ENCODE measurements at regions not wholly inside any gene's neighbourhood (a gene's known extent, or its start where the extent isn't known, plus 50 kb on each side); places are given as distances from the start of the nearest gene placed in this dataset.

DNA sequence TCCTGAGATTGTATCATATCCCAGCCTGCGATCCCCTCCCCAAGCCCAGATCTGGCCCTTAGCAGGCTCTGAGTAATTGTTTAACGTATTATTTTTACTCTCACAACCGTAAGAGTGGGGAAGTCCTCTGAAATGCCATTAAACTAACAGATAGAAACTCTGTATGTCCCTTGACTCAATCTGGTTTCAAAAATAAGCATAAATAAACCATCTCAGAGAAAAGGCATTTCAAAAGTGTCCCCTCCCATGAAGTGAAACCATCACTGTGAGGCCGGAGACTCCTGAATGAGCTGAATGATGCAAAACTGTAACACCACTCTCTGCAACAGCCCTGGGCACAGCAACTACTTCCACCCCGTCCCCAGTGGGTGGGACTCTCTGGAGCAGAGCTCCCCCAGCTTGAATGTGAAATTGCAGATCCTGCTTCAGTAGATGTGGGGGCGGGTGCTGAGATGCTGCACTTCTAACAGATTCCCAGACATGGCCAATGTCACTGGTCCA lies 104.1 kb downstream of the SYF2 start:
- Histone ChIP-seq H3K27ac (ENCODE audit: low read depth, low read length) (no peak overlapping the region), H3K27me3 (ENCODE audit: insufficient read depth, low read length, poor library complexity, severe bottlenecking) (no peaks in the 10 kb centered on the region), H3K9me3 (ENCODE audit: low read length) (no peaks in the 10 kb centered on the region), H3K4me3 (ENCODE audit: low read length) (no peak overlapping the region), H3K4me1 (ENCODE audit: insufficient read depth, low read length) (no peaks in the 10 kb centered on the region), H3K36me3 (ENCODE audit: insufficient read depth, low read length) (no peaks in the 10 kb centered on the region)
- H3K36me3 Mint-ChIP-seq = no peaks in the 10 kb centered on the region
- CTCF ChIA-PET = interaction anchor here (0.7 kb wide), 1 partner anchor 20 kb away, joined by 3 read pairs; no protein-coding TSS in a partner anchor
- no peak for DNase-seq
- no peak overlapping the region for H3K4me3 Mint-ChIP-seq
- POLR2A ChIA-PET = no interaction called here
- peaks cover 4 to 9% of the 10 kb centered on the region in 2 donors for H3K27me3 Mint-ChIP-seq
- no peaks in the 10 kb centered on the region for H3K9me3 Mint-ChIP-seq
- H3K27ac Mint-ChIP-seq = peak overlapping the region in 1 of 8 donors; percentile 33
- H3K4me1 Mint-ChIP-seq = peaks cover 0 to 8% (median 0%) of the 10 kb centered on the region in 3 donors

DNA sequence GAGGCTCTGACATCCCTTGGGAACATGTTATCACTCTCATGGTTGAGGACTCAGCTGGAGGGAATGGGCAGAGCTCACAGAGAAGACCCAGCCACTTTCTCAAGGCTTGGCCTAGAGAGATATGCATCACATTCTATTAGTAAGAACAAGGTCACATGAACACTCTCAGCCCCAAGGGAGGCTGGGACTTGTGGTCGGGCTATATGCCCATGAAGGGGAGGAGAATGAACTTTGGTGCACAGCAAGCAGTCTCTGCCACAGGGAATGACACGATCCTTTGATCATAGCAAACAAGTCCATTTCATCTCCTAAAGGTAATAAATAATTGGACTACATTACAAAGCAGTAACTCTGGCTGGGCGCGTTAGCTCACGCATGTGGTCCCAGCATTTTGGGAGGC lies 105.7 kb downstream of the SYF2 start:
- Histone ChIP-seq H3K4me3 (ENCODE audit: low read length) (no peak overlapping the region), H3K27ac (ENCODE audit: low read depth, low read length) (no peak overlapping the region), H3K9me3 (ENCODE audit: low read length) (no peaks in the 10 kb centered on the region), H3K4me1 (ENCODE audit: insufficient read depth, low read length) (no peaks in the 10 kb centered on the region), H3K36me3 (ENCODE audit: insufficient read depth, low read length) (no peaks in the 10 kb centered on the region), H3K27me3 (ENCODE audit: insufficient read depth, low read length, poor library complexity, severe bottlenecking) (no peaks in the 10 kb centered on the region)
- POLR2A ChIA-PET = no interaction called here
- peaks cover 0 to 8% (median 0%) of the 10 kb centered on the region in 3 donors for H3K4me1 Mint-ChIP-seq
- no peaks in the 10 kb centered on the region for H3K36me3 Mint-ChIP-seq
- H3K27ac Mint-ChIP-seq = peak overlapping the region in 1 of 8 donors; percentile 63
- H3K27me3 Mint-ChIP-seq = peaks cover 0 to 6% of the 10 kb centered on the region in 2 donors
- no peak overlapping the region for H3K4me3 Mint-ChIP-seq
- no peak for DNase-seq
- CTCF ChIA-PET = no interaction called here
- no peaks in the 10 kb centered on the region for H3K9me3 Mint-ChIP-seq

DNA sequence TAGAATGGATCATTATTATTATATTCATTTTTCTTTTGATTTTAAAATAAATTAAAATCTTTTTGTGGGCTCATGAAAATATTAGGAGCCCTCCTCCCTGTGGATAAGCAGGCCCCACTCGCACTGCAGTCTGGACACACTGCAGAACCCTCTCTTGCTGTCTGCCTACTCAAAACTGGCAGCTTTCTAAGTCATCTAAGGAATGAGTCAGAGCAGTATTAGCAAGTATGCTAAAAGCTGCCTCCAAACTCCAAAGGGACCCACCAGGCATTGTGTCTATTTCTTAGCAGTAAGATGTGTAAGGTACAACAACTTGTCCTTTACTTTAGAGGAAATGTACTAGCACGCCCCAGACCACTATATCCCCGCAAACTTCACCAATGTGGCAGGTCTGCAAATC lies 108.8 kb downstream of the SYF2 start:
- Mint-ChIP-seq H3K4me3 (no peak overlapping the region), H3K9me3 (no peaks in the 10 kb centered on the region), H3K36me3 (no peaks in the 10 kb centered on the region), H3K27ac (no peak overlapping the region), H3K27me3 (peaks cover 0 to 3% of the 10 kb centered on the region in 2 donors), H3K4me1 (peaks cover 8 to 17% (median 10%) of the 10 kb centered on the region in 3 donors)
- ChIA-PET CTCF (no interaction called here), POLR2A (no interaction called here)
- Histone ChIP-seq H3K4me1 (ENCODE audit: insufficient read depth, low read length) (peaks cover 9% of the 10 kb centered on the region), H3K36me3 (ENCODE audit: insufficient read depth, low read length) (no peaks in the 10 kb centered on the region), H3K27me3 (ENCODE audit: insufficient read depth, low read length, poor library complexity, severe bottlenecking) (no peaks in the 10 kb centered on the region), H3K9me3 (ENCODE audit: low read length) (no peaks in the 10 kb centered on the region), H3K27ac (ENCODE audit: low read depth, low read length) (no peak overlapping the region), H3K4me3 (ENCODE audit: low read length) (no peak overlapping the region)
- DNase-seq = no peak

DNA sequence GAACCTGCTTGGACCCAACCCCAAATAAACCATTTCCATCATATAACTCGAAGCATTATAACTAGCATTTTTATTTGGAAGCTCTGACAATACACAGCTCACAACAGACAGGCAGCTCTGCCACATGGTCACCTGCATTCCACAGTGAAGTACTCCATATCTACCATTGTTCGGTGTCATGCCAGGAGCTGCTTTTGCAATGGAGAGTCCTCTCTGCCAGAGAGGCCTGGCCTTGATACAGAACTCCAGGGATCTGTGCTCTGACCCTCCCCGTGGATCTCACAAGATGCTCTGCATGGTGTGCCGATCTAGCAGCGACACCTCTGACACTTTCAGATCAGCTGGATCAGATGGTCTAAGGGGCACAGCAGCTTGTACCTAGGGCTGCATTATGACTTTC lies 109.6 kb downstream of the SYF2 start:
- CTCF ChIA-PET = interaction anchor here (1.1 kb wide), 1 partner anchor 275 kb away, joined by 3 read pairs; no protein-coding TSS in a partner anchor
- no peak for DNase-seq
- Mint-ChIP-seq H3K27me3 (peaks cover 0 to 3% of the 10 kb centered on the region in 2 donors), H3K36me3 (no peaks in the 10 kb centered on the region), H3K4me1 (peaks cover 8 to 10% (median 10%) of the 10 kb centered on the region in 3 donors), H3K9me3 (no peaks in the 10 kb centered on the region), H3K4me3 (no peak overlapping the region), H3K27ac (no peak overlapping the region)
- Histone ChIP-seq H3K4me1 (ENCODE audit: insufficient read depth, low read length) (peaks cover 9% of the 10 kb centered on the region), H3K4me3 (ENCODE audit: low read length) (no peak overlapping the region), H3K27me3 (ENCODE audit: insufficient read depth, low read length, poor library complexity, severe bottlenecking) (no peaks in the 10 kb centered on the region), H3K27ac (ENCODE audit: low read depth, low read length) (no peak overlapping the region), H3K9me3 (ENCODE audit: low read length) (no peaks in the 10 kb centered on the region), H3K36me3 (ENCODE audit: insufficient read depth, low read length) (no peaks in the 10 kb centered on the region)
- POLR2A ChIA-PET = no interaction called here

DNA sequence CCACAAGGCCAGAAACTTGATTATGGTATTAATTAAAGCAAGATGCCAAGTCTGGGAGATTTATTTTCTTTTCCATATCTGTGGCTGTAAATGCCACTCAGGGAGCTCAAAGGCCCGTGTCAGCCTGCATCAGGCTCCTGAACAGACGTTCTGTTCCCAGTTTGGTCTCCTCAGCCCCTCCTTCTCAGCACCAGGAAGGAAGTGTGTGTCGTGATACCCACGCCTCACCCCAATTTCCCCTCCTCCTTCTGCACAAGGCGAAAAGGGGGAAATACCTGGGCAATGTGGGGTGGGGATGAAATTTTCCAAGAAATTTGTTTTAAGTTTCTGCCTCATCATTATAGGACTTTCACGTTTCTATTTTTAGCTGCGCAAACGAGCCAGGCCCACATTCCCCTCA lies 112.0 kb downstream of the SYF2 start:
- ChIA-PET POLR2A (no interaction called here), CTCF (interaction anchor here (0.7 kb wide), 1 partner anchor 272 kb away, joined by 3 read pairs; no protein-coding TSS in a partner anchor)
- peaks cover 0 to 4% of the 10 kb centered on the region in 2 donors for H3K27me3 Mint-ChIP-seq
- no peaks in the 10 kb centered on the region for H3K9me3 ChIP-seq (ENCODE audit: low read length)
- no peak overlapping the region for H3K27ac ChIP-seq (ENCODE audit: low read depth, low read length)
- peak overlapping the region in 3 of 8 donors; percentile 12 to 50 (median 33) for H3K27ac Mint-ChIP-seq
- peaks cover 8 to 11% (median 10%) of the 10 kb centered on the region in 3 donors for H3K4me1 Mint-ChIP-seq
- H3K4me3 ChIP-seq (ENCODE audit: low read length) = no peak overlapping the region
- H3K36me3 ChIP-seq (ENCODE audit: insufficient read depth, low read length) = no peaks in the 10 kb centered on the region
- no peaks in the 10 kb centered on the region for H3K36me3 Mint-ChIP-seq
- H3K27me3 ChIP-seq (ENCODE audit: insufficient read depth, low read length, poor library complexity, severe bottlenecking) = no peaks in the 10 kb centered on the region
- H3K4me1 ChIP-seq (ENCODE audit: insufficient read depth, low read length) = peaks cover 9% of the 10 kb centered on the region
- H3K4me3 Mint-ChIP-seq = no peak overlapping the region
- no peaks in the 10 kb centered on the region for H3K9me3 Mint-ChIP-seq
- DNase-seq = no peak

DNA sequence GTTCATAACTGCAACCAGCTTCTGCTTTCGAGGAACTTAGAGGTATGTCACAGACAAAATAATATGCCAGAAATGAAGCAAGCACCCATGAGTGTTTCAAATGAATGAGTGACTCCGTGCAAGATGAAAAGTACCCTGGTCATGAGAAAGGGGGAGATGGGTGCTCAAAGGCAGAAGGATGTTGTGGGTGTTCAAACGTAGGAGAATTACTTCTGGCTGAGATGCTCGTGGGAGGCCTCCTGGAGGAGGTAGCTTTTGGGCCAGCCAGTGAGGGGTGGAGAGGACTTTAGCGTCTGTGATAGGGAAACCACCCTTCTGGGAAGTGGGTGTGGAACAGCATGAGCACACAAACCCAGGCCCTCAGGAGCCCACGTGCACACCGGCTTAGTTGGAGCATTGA lies 113.8 kb downstream of the SYF2 start:
- no peaks in the 10 kb centered on the region for H3K36me3 ChIP-seq (ENCODE audit: insufficient read depth, low read length)
- Mint-ChIP-seq H3K27me3 (peaks cover 0 to 4% of the 10 kb centered on the region in 2 donors), H3K27ac (no peak overlapping the region), H3K4me3 (no peak overlapping the region), H3K4me1 (peaks cover 8 to 14% (median 14%) of the 10 kb centered on the region in 3 donors), H3K36me3 (no peaks in the 10 kb centered on the region), H3K9me3 (no peaks in the 10 kb centered on the region)
- ChIA-PET POLR2A (no interaction called here), CTCF (interaction anchor here (1.0 kb wide), 1 partner anchor 17 kb away, joined by 3 read pairs; no protein-coding TSS in a partner anchor)
- H3K4me1 ChIP-seq (ENCODE audit: insufficient read depth, low read length) = peaks cover 9% of the 10 kb centered on the region
- no peaks in the 10 kb centered on the region for H3K27me3 ChIP-seq (ENCODE audit: insufficient read depth, low read length, poor library complexity, severe bottlenecking)
- H3K27ac ChIP-seq (ENCODE audit: low read depth, low read length) = no peak overlapping the region
- H3K9me3 ChIP-seq (ENCODE audit: low read length) = no peaks in the 10 kb centered on the region
- no peak overlapping the region for H3K4me3 ChIP-seq (ENCODE audit: low read length)
- DNase-seq = no peak

DNA sequence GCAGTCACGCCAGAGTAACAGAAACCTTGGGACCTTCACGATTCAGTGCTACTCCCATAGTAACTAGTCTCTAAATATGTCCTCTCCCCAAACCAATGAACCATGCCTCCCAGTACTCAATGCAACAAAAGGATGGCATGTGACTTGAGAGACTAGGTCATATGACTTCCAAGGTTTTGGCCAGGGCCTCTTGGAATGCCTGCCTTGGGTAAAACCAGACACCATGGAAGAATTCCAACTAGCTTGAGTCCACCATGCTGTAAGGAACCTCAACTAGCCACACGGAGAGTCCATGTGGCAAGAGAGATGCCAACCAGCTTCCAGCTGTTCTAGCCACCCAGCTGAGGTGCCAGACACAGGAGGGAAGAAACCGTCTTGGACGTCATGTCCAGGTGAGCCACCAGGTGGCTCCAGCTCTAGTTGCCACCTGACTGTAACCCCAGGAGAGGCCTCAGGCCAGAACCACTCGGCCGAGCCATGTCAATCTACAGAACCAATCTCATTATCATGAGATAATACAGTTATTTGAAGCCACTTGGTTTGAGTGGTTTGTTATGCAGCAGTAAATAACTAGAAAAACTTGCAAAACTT lies 115.0 kb downstream of the SYF2 start:
- Histone ChIP-seq H3K4me1 (ENCODE audit: insufficient read depth, low read length) (peaks cover 9% of the 10 kb centered on the region), H3K27me3 (ENCODE audit: insufficient read depth, low read length, poor library complexity, severe bottlenecking) (no peaks in the 10 kb centered on the region), H3K36me3 (ENCODE audit: insufficient read depth, low read length) (no peaks in the 10 kb centered on the region), H3K4me3 (ENCODE audit: low read length) (no peak overlapping the region), H3K9me3 (ENCODE audit: low read length) (no peaks in the 10 kb centered on the region), H3K27ac (ENCODE audit: low read depth, low read length) (no peak overlapping the region)
- H3K4me1 Mint-ChIP-seq = peaks cover 8 to 14% (median 14%) of the 10 kb centered on the region in 3 donors
- POLR2A ChIA-PET = no interaction called here
- CTCF ChIA-PET = interaction anchor here (1.4 kb wide), 1 partner anchor 14 kb away, joined by 3 read pairs; no protein-coding TSS in a partner anchor
- H3K9me3 Mint-ChIP-seq = no peaks in the 10 kb centered on the region
- no peak overlapping the region for H3K4me3 Mint-ChIP-seq
- DNase-seq = no peak
- no peak overlapping the region for H3K27ac Mint-ChIP-seq
- peaks cover 0 to 4% of the 10 kb centered on the region in 2 donors for H3K27me3 Mint-ChIP-seq
- no peaks in the 10 kb centered on the region for H3K36me3 Mint-ChIP-seq

DNA sequence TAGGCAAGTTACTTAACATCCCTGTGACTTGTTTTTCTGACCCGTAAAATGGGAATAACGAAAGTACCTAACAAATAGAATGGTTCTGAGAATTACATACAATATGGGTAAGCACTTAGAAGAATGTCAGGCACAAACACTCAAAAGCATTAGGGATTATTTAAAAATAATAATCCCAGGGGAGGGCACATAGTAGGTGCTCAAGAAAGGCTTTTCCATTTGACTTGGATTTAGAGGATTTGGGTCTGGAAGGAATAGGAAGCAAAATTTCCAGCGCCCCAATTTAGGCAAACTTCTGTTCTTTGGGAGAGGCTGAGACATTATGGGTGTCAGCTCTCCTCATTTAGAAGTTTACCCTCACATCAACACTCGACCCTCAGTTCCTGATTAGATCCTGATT lies 115.5 kb downstream of the SYF2 start:
- Histone ChIP-seq H3K4me3 (ENCODE audit: low read length) (no peak overlapping the region), H3K36me3 (ENCODE audit: insufficient read depth, low read length) (no peaks in the 10 kb centered on the region), H3K27ac (ENCODE audit: low read depth, low read length) (no peak overlapping the region), H3K9me3 (ENCODE audit: low read length) (no peaks in the 10 kb centered on the region), H3K27me3 (ENCODE audit: insufficient read depth, low read length, poor library complexity, severe bottlenecking) (no peaks in the 10 kb centered on the region), H3K4me1 (ENCODE audit: insufficient read depth, low read length) (peaks cover 9% of the 10 kb centered on the region)
- Mint-ChIP-seq H3K27me3 (peaks cover 0 to 4% of the 10 kb centered on the region in 2 donors), H3K4me3 (no peak overlapping the region), H3K4me1 (peaks cover 8 to 14% (median 14%) of the 10 kb centered on the region in 3 donors), H3K9me3 (no peaks in the 10 kb centered on the region), H3K27ac (no peak overlapping the region), H3K36me3 (no peaks in the 10 kb centered on the region)
- CTCF ChIA-PET = interaction anchor here (1.4 kb wide), 1 partner anchor 14 kb away, joined by 3 read pairs; no protein-coding TSS in a partner anchor
- no peak for DNase-seq
- POLR2A ChIA-PET = no interaction called here
